AG04450 (cell line): ENCODE measurements at regions not wholly inside any gene's neighbourhood (a gene's known extent, or its start where the extent isn't known, plus 50 kb on each side); places are given as distances from the start of the nearest gene placed in this dataset.
"Not testable (repeated sequence)": the region's sequence is repeated elsewhere in the genome, so short reads cannot be mapped to it uniquely, and the experiment has no call there.

Experiments
- CTCF ChIA-PET: fragments of 300-600, 350-600 bp; formaldehyde crosslinking; extraction: SDS; loops from one replicate; lab custom pipeline; 2022; ENCODE audit warnings: antibody characterized with exemption, inconsistent platforms; lab: Charles Lee
- POLR2A ChIA-PET: fragments of 350-600 bp; formaldehyde crosslinking; extraction: SDS; loops from one replicate; lab custom pipeline; 2021; ENCODE audit warnings: antibody characterized with exemption, inconsistent platforms; lab: Yijun Ruan, JAX
- DNase-seq: peaks from one replicate; pipeline ENCODE4 v3.0.0-alpha.2; 2011; ENCODE audit warnings: low read depth, low spot score
- H3K27ac ChIP-seq: one replicate; pipeline ENCODE4 v1.5.1; 2012; ENCODE audit warnings: low read depth, low read length, control low read depth
- H3K27me3 ChIP-seq: one replicate; pipeline ENCODE4 v1.6.0; 2012; ENCODE audit warnings: low read length; ENCODE audit not compliant: control insufficient read depth, insufficient read depth
- H3K4me3 ChIP-seq: 2 replicates; pipeline ENCODE4 v1.5.1; 2011; ENCODE audit warnings: mild to moderate bottlenecking, low read depth, low read length, control low read depth
- H3K9me3 ChIP-seq: 2 replicates; pipeline ENCODE4 v1.5.1; 2012; ENCODE audit warnings: low read length; ENCODE audit not compliant: control insufficient read depth, insufficient read depth
- TF ChIP-seq, protein P1 (sequence below): IDR thresholded peaks from 2 replicates; pipeline ENCODE4 v1.5.1; 2011; ENCODE audit warnings: low read depth, low read length, control low read depth, inconsistent platforms

DNA sequence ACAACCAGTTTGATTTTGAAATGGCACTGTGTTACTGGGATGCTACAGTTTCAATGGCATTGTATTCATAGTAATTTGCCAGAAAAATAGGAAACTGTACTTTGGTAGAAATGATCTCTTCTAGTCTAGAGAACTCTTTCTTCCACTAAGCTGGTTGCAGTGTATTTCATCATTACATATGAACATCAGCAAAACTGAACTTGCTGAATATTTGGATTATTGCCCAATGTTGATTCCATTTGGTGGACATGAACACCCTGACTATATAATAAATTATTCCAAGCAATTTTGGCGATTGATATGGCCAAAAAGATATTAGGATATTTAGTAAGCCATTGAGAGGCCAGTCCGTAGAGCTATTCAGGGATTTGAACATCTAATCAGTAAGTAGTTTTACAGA, 191.8 kb upstream of the CXorf66 start:
- H3K9me3 ChIP-seq = no peaks in the 10 kb centered on the region
- ChIA-PET POLR2A (no interaction called here), CTCF (no interaction called here)
- H3K27me3 ChIP-seq = no peaks in the 10 kb centered on the region
- no peak overlapping the region for H3K4me3 ChIP-seq
- H3K27ac ChIP-seq = no peak overlapping the region
- TF ChIP-seq, protein P1, sequence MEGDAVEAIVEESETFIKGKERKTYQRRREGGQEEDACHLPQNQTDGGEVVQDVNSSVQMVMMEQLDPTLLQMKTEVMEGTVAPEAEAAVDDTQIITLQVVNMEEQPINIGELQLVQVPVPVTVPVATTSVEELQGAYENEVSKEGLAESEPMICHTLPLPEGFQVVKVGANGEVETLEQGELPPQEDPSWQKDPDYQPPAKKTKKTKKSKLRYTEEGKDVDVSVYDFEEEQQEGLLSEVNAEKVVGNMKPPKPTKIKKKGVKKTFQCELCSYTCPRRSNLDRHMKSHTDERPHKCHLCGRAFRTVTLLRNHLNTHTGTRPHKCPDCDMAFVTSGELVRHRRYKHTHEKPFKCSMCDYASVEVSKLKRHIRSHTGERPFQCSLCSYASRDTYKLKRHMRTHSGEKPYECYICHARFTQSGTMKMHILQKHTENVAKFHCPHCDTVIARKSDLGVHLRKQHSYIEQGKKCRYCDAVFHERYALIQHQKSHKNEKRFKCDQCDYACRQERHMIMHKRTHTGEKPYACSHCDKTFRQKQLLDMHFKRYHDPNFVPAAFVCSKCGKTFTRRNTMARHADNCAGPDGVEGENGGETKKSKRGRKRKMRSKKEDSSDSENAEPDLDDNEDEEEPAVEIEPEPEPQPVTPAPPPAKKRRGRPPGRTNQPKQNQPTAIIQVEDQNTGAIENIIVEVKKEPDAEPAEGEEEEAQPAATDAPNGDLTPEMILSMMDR = no peak
- DNase-seq = no peak

DNA sequence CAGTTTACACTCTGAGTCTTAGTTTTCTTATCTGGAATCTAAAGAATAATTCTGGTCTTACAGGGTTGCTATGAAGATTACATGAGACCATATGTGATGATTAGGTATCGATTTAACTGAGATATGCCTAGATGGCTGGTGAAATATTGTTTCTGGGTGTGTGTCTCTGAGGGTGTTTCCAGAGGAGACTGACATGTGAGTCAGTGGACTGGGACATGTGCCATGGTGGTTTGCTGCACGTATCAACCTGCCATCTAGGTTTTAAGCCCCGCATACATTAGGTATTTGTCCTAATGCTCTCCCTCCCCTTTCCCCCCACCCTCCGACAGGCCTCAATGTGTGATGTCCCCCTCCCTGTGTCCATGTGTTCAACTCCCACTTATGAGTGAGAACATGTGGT, 186.0 kb upstream of the CXorf66 start:
- H3K4me3 ChIP-seq = no peak overlapping the region
- DNase-seq = no peak
- no peak overlapping the region for H3K27ac ChIP-seq
- no peaks in the 10 kb centered on the region for H3K9me3 ChIP-seq
- CTCF ChIA-PET = no interaction called here
- H3K27me3 ChIP-seq = no peaks in the 10 kb centered on the region
- POLR2A ChIA-PET = no interaction called here
- TF ChIP-seq, protein P1 = no peak

DNA sequence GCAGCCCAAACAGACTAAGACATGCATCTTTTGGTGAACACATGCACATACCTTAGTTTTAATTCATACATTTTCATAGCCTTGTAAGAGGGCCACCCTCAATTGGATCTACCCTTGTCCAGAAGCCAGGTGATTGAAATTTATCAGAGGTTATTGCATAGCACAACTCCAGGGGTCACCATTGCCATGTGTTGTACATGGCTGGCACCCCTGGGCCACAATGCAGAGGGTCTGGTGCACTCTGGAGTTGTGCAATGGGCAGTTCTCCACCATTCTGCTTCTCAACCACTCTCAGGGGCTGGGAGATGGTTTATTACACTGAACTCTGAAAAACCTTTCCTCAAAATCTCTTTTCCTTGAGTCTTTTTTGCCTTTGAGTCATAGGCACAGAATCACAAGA, 184.4 kb upstream of the CXorf66 start:
- ChIA-PET POLR2A (no interaction called here), CTCF (no interaction called here)
- H3K4me3 ChIP-seq = no peak overlapping the region
- TF ChIP-seq, protein P1 = no peak
- no peak for DNase-seq
- peaks cover 3% of the 10 kb centered on the region; the same call in 1 of the 2 replicates for H3K9me3 ChIP-seq
- no peaks in the 10 kb centered on the region for H3K27me3 ChIP-seq
- no peak overlapping the region for H3K27ac ChIP-seq

DNA sequence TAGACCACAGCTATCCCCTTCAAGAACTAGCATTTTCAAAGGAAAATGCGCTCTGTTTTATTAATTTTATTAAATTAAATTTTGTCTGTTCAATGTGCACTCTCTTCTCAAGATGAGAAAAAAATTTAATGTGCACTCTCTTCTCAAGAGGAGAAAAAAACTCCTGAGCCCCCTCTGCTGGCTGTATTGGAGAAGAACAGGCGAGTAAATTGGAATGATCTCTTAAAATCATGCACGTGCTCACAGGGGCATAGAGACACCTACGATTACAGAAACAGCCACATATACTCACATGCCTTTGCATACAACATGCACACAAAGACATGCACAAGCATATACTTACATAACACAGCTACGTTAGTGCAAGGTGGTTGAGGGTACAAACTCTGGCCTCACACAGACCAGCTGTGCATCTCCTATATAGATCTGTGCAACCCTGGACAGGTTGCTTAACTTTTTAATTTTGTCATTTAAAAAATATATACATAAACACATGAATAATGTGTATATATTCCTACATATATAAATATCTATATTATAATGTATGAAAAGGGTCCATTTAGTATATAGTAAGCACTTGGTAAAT, 176.2 kb upstream of the CXorf66 start:
- ChIA-PET CTCF (interaction anchor here (0.6 to 2.0 kb wide), 8 partner anchors 27 to 94 kb away, joined by 3 to 7 read pairs (median 3); no protein-coding TSS in a partner anchor), POLR2A (no interaction called here)
- H3K27me3 ChIP-seq = no peaks in the 10 kb centered on the region
- TF ChIP-seq, protein P1 = peak; percentile 58
- no peak overlapping the region for H3K4me3 ChIP-seq
- H3K9me3 ChIP-seq = peaks cover 3% of the 10 kb centered on the region; the same call in 1 of the 2 replicates
- H3K27ac ChIP-seq = no peak overlapping the region
- no peak for DNase-seq

DNA sequence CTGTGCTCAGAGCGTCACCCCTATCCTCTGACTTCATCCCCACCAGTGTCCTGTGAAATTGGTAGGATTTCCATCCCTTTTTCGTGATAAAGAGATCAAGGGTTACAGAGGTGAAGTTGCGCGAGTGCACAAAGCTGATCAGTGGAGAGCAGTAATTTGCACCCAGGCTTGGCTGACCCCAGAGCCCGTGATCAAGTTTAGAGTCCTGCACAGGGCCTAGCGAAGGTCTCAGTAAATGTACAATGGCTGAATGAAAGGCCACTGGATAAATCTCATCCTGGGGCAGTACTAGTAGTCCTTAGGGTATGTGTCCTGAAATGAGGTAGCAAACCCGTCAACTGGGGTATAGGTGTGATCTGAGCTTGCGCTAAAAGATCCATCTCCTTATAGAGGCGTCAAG, 173.2 kb upstream of the CXorf66 start:
- POLR2A ChIA-PET, H3K27me3 ChIP-seq, H3K4me3 ChIP-seq, H3K9me3 ChIP-seq, DNase-seq, H3K27ac ChIP-seq, CTCF ChIA-PET: not testable (repeated sequence)

DNA sequence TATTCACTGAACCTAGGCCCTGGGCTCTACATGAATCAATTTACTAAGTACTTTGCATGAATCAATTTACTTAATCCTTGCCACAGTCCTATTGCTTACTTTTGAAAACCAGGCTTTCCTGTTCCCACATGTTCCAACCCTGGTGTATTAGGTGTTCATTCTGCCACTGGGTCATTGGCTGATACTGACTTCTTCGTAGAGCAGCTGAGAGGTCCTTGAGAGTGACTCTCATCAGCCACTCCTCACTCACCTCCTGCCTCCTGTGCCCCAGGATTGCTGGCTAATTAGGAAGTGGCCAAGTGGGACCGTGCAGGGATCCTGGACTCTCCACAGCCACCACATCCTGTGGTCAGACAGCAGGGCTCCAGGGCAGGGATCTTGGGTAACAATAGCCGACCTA, 172.7 kb upstream of the CXorf66 start:
- H3K4me3 ChIP-seq, H3K27me3 ChIP-seq, DNase-seq, POLR2A ChIA-PET, H3K27ac ChIP-seq, H3K9me3 ChIP-seq, CTCF ChIA-PET: not testable (repeated sequence)
